Cardiac fibroblast (primary cell): ENCODE measurements at regions not wholly inside any gene's neighbourhood (a gene's known extent, or its start where the extent isn't known, plus 50 kb on each side); places are given as distances from the start of the nearest gene placed in this dataset.
"Not testable (repeated sequence)": the region's sequence is repeated elsewhere in the genome, so short reads cannot be mapped to it uniquely, and the experiment has no call there.

Experiments used
- DNase-seq, 2 donors: peaks; one replicate each; pipeline versions ENCODE4 v3.0.0 to v3.0.0-alpha.2; 2010; ENCODE audit warnings: low read depth in 2 of 2
- H3K4me3 ChIP-seq, 2 donors: replicated peaks in 1 of 2; 1 replicate in 1 of 2; 2 replicates in 1 of 2; pipeline ENCODE4 v1.5.1; 2011; ENCODE audit warnings: low read depth in 2 of 2, low read length in 2 of 2, mild to moderate bottlenecking in 2 of 2, moderate library complexity in 1 of 2
- CTCF ChIP-seq: IDR thresholded peaks from one replicate; pipeline ENCODE4 v1.5.1; 2011; ENCODE audit warnings: low read depth, mild to moderate bottlenecking, low read length, inconsistent platforms

DNA sequence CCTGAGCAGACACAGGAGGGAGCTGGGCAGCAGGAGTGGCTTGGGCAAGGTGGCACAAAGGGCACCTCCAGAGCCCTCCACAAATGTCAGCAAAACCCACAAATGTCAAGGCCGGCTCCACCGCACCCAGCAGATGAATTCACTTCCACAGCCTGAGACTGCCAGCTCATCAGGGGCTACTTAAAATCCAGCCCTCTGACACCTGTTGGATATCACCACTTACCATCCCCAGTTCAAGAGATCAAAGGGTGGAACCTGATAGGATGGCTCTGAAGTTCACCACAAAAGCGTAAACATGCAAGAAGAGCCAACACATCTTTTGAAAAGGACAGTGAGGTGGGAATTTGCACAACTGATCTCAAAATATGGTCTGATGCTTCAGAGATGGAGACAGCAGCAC lies 168.6 kb upstream of the GRK3 start:
- no peak for TF ChIP-seq CTCF
- H3K4me3 ChIP-seq, result no peak overlapping the region
- DNase-seq, result no peak

DNA sequence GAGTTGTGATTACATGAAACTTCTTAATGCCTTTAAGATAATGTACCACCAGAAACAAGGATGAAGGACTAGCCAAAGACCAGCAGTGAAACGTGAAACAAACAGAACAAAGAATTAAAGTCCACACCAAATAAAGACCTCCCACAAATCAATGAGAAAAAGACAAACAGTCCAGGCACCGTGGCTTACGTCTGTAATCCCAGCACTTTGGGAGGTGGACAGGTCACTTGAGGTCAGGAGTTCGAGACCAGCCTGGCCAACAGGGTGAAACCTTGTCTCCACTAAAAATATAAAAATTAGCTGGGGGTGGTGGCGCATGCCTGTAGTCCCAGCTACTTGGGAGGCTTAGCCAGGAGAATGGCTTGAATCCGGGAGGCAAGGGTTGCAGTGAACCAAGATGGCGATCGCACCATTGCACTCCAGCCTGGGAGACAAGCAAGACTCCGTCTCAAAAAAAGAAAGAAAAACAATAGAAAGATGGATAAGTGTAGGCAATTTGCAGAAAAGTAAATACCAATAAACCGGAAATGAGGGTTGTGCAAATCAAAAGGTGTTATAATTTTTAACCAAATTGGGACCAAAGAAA lies 167.8 kb upstream of the GRK3 start:
- DNase-seq, result no peak
- no peak overlapping the region for H3K4me3 ChIP-seq
- no peak for TF ChIP-seq CTCF

DNA sequence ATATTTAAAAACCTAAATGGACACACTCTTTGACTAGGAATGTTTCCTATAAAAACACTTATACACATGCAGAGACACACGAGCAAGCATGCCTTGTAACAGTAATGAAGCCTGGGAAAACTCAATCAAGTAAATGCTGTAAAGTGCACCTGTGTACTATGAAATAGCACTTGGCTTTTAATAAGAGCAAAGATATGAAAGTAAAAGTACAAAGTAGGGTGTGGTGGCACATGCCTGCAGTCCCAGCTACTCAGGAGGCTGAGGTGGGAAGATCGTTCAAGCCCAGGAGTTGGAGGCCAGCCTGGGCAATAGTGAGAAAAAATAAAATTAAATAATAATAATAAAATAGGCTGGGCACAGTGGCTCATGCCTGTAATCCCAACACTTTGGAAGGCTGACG lies 166.9 kb upstream of the GRK3 start:
- TF ChIP-seq CTCF, result no peak
- no peak for DNase-seq
- no peak overlapping the region for H3K4me3 ChIP-seq

- peak in 1 of 2 donors; percentile 12 for DNase-seq
- not testable (repeated sequence) for H3K4me3 ChIP-seq
These were observed 165.8 kb upstream of the GRK3 start for GRCh38 chr22:25398591-25399062.

DNA sequence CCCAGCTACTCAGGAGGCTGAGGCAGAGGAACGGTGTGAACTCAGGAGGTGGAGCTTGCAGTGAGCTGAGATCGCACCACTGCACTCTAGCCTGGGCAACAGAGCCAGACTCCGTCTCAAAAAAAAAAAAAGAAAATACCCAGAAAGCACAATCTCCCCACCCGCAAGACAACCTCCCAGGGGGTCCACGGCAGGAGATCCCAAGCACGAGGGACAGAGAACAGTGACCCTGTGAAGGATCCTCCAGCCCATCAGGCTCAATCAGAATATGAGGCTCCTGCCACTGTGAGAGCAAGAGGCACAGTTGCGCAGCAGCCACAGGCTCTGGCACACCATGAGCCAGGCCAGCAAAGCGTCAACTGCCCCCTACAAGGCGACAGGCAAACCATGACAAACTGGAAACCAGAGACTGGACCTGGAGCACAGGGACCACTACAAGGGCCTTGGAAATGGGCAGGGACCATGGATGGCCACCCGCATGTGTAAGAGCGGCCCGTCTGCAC lies 164.8 kb upstream of the GRK3 start:
- no peak for DNase-seq
- H3K4me3 ChIP-seq, result no peak overlapping the region
- no peak for TF ChIP-seq CTCF

- no peak for TF ChIP-seq CTCF
- no peak overlapping the region for H3K4me3 ChIP-seq
- DNase-seq, result no peak
These were observed 162.3 kb upstream of the GRK3 start for GRCh38 chr22:25402160-25402500.

DNA sequence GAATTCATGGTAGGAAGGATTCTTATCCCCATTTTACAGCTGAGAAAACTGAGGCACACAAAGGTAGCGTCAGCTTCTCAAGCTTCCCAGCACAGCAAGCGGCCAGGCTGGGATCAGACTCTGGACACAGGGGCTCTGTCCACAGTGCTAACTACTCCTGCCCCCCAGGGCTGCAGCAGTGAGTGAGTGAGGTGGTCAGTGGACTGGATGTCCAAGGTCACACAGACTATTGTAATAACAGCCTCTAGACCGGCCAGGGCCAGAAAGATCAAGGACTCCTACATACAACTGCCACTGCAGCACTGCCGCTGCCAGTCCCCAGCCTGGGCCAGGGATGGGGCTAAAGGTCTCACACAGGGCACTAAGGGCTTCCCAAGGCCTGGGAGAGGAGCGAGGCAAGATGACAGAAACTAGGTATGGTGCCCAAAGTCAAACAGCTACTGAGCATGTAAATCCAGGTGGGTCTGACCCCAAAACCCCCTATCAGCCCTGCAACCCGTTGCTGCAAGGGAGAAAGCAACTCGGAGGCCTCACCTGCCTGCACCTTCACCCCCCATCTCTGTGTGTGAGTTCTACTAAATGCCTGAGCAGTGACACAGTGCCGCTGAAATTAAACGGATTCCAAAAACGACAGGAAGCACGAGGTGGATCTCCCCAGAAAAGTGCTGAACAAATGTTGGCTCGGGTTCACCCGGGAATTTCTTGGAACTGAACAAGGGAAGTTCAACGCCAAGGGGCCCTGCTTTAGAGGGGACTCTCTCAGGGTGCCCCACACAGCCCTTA lies 161.8 kb upstream of the GRK3 start:
- H3K4me3 ChIP-seq, result peak overlapping the region in 1 of 2 donors; percentile 3
- DNase-seq, result peak; percentile 54 to 65
- TF ChIP-seq CTCF, result no peak
